ENCODE measurements at regions not wholly inside any gene's neighbourhood (a gene's known extent, or its start where the extent isn't known, plus 50 kb on each side); places are given as distances from the start of the nearest gene placed in this dataset.

DNA sequence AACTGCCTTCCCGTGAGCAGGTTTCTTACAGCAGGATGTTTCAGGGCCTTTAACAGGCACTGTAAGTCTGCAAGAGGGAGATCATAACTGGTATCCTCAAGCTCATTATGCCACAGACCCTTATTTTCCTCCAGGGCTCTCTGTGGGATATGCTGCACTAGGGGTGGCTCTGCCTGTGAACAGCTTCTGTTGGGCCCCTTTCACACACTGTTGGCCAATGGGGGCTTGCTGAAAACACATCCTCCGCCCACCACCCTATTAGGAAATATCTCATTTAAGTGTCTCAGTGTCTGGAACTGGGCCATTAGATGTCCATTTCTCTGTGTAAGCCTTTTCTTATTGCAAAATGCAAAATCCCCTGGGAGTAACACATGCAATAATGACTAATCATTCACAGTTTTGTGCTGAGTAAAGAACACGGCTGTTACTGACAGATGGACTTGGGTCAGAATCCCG is 414.3 kb upstream of the HS6ST1 start:
- no peak for DNase-seq (ENCODE audit: low spot score)
- intact Hi-C loops (cut with DNase I), result loop anchor here (10.0 kb wide), 3 partner anchors 512 to 1192 kb away; no protein-coding TSS in a partner anchor

DNA sequence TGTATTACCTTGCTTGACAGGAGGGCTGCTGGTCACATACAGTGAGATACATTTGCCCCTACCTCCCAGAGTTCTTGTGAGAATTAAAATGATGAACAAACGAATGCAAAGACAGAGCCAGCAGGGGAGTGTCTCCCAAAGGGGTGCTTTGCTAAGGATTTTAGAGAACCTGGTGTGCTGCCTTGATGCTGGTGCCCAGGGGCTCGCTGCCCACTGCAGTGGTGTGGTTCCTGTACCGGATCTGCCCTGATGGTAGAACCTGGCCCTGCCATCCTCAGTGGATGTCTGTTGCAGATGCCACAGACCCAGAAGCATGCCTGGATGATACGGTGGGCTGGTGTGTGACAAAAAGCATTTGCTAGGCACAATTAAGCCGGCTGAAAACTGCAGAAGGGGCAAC is 414.8 kb upstream of the HS6ST1 start:
- no peak for DNase-seq (ENCODE audit: low spot score)
- intact Hi-C loops (cut with DNase I), result loop anchor here (10.0 kb wide), 3 partner anchors 511 to 1191 kb away; no protein-coding TSS in a partner anchor

DNA sequence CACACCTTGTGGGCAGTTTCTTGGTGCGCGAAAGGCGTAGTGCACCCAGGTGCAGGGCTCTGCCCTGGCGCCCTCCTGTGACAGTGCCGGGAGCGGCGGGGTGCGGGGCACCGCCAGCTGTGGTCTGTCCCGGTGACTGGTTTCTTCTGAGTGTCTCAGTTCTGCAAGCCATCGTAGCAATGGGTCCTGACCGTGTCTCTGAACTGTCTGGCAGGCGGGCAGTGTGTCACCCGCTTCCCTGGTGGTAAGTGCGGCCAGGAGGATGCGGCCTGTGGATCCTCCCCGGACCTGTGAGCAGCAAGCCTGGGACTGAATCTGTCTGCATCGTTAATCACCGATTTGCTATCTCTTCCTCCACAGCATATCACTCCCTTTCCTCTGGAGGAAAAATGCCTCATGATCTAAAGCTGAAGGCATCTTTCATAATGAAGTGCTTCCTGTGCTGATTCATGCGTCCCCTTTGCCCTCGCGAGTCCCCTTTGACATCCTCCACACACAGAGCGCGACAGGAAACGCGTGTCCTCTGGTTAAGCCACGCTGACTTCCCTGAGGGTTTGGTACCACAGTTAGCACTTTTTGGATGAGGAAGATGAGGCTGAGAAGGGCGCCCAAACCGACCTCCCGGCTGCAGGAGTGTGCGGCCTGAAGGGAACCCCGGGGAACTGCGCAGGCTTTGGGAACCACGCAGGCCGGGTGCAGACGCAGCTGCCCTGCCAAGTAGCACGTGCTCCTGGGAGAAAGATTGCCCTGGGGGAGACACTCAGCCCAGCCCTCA is 416.0 kb upstream of the HS6ST1 start:
- intact Hi-C loops (cut with DNase I), result loop anchor here (10.0 kb wide), 3 partner anchors 510 to 1190 kb away; no protein-coding TSS in a partner anchor
- peak; percentile 77 for DNase-seq (ENCODE audit: low spot score)

DNA sequence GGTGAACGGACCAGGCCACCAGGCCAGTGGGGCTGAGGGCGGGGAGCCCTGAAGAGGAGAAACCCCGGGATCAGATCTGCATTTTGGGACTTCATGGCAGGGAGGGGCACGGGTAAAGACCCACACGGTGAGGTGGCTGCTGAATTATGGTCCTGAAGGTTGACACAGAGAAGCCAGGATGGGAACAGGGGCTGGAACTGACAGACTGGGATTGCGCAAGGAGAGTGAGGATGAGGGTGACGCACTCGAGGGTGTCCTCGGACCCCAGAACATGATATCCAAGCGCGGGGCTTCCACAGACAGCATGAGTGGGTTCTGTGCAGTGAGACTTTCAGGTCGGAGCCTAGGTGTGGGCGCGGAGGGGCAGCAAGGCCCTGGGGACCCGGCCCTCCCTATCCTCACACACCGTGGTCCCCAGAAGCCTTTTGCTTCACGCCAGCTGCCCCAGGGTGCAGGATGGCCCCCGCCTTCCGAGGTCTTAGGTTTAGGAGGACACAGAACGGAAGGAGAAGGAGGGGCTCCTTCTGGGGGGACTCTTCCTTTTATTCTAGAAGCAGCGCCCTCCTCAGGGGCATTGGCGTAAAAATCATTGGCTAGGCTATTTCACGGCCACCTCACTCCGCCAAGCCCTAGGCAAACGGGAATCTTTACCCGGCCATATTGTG is 416.8 kb upstream of the HS6ST1 start:
- DNase-seq (ENCODE audit: low spot score), result peak; percentile 50
- intact Hi-C loops (cut with DNase I), result loop anchor here (10.0 kb wide), 3 partner anchors 509 to 1189 kb away; no protein-coding TSS in a partner anchor

DNA sequence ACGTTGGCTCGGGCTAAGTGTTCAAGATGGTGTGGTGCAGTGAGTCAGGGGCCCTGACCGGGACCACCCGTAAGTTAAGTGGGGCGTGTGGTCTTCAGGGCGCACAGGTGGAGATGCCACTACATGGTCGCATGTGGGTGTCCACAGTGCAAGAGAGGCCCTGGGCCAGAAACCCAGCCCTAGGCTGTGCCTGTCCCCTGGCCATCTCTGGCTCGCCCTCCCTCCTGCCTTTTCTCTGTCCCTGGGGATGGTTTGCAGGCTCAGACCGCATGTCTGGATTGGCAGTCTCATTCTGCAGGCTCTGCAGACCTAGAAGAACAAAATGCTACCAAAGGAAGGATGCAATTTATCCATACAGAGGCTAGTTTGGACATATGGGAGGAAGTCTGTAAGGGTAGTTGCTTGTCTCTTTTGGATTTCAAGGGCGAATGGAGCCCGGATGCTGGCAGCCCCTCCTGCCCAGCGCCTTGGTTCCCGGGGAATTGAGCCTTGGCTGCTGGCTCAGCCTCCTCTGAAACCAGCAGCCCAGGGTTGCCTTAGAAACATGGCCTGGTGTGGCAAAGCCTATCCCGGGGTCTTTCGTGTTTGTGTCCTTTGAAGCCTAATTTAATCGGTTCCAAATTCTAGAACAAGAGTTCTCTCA is 417.5 kb upstream of the HS6ST1 start:
- DNase-seq (ENCODE audit: low spot score), result no peak
- intact Hi-C loops (cut with DNase I), result loop anchor here (10.0 kb wide), 3 partner anchors 509 to 1189 kb away; no protein-coding TSS in a partner anchor

DNA sequence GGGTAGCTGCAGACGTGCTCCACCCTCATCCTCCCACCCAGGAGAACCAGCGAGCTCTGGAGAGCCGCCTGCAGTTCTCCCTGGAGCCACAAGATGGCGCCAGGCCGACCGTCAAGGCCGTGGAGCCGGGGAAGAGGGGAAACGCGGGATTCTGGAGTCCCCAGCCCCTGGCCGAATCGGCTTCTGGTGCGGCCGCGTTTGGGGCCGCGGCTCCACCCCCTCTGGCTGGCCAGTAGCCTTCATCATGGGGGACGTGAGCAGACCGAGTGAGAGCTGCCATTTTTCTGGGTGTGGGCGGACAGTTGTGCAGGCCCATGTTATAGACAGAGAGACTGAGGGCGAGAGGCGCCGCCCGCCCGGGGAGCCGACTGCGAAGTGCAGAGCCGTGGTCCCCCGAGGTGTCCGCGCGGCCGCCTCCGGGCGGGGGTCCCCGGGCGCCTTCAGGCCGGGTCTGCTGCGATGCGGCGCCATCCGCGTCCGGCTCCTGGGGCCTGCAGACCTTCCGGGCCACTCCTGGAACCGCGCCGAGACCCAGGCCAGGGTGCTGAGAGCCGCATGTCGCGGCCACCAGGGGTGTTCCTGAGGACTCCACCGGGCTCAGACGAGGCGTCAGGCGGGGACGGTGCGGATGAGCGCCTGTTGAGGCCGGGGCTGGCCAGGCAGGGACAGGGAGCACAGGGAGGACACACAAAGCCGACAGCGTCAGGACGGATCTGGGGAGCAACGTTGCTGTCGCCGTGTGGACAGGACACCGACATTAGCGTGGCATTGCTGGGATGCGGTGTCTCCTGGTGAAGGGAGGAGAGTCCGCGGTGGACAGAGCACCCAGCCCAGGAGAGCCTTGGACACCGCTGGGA is 418.2 kb upstream of the HS6ST1 start:
- DNase-seq (ENCODE audit: low spot score), result peak; percentile 85
- intact Hi-C loops (cut with DNase I), result loop anchor here (10.0 kb wide), 3 partner anchors 508 to 1188 kb away; no protein-coding TSS in a partner anchor

DNA sequence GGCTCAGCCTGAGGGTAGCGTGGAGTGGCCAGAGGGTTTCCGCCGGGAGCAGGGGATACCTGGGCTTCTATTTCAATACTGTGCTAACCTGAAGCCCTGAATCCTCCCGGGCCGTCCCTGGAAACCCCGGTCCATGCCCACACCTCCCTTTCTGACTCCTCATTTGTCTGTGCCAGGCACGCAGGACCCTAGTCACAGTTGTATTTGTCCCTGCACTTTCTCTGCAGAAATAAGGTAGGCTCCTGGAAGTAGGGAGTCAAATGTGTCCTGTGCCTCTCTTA is 418.8 kb upstream of the HS6ST1 start:
- intact Hi-C loops (cut with DNase I), result loop anchor here (10.0 kb wide), 3 partner anchors 507 to 1187 kb away; no protein-coding TSS in a partner anchor
- DNase-seq (ENCODE audit: low spot score), result no peak

DNA sequence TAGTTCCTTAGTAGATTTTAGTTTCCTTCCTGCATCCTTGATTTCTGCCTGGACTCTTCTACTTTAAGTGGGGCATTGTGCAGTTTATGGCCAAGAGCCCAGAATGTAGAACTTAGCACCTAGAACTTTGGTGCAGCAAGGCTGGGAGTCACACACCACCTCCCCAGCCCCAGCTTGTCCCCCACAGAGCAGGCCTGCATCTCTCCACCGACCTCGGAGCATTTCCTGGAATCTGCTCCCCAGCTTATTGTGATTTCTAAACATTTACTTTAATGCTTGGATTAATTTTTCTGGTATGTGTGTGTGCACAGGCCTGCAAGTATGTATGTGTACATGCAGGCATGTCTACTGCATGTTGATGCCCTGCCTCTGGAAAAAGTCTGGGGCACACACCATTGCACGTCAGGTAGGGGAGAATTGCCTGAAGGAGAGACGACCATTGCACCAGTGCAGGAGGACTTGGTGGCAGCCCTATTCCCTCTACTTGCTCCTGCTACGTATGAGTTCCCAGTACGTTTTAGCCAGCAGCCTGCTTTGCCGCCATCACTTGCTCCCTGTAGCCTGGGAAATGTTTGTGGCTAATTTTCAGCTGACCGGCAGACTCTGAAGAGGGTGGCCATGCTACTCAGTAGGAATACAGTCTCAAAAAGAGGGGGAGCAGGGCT is 419.9 kb upstream of the HS6ST1 start:
- DNase-seq (ENCODE audit: low spot score), result peak; percentile 74
- intact Hi-C loops (cut with DNase I), result loop anchor here (10.0 kb wide), 3 partner anchors 506 to 1186 kb away; no protein-coding TSS in a partner anchor

DNA sequence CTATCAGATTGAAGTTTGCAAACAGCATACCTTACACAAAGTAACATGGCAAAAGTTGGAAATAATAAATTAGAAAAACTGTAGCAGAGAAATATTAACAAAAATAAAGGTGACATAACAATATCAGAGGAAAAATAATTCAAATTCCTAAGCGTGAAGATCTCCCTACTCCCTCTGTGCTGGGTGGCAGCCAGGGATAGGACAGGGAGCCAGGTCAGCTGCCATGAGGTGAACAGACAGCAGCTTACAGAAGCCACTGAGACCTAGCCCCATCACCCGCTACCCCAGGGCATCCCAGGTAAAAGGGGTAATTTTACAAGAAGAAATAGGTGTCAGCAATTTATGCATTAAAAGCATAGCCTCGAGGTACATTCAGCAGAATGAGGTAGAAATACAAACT is 423.8 kb upstream of the HS6ST1 start:
- DNase-seq (ENCODE audit: low spot score), result peak; percentile 57
- intact Hi-C loops (cut with DNase I), result no loop called here

DNA sequence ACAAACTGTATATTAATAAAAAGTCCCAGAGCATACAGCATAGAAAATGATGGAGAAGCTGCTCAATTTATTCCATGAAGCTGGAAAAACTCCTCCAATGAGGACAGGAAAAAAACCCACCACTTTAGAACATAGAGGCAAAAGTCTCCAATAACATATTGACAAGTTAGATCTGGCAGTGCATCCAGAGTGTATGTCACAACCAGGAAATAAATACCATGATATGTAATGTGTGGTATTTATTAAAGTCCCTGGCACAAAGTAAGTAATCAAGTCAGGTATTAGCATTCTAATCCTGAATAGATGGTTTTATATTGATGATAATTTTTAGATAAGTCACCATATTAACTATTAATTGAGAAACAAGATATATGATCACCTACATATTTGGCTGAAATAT is 427.3 kb upstream of the HS6ST1 start:
- DNase-seq (ENCODE audit: low spot score), result no peak
- intact Hi-C loops (cut with DNase I), result no loop called here

DNA sequence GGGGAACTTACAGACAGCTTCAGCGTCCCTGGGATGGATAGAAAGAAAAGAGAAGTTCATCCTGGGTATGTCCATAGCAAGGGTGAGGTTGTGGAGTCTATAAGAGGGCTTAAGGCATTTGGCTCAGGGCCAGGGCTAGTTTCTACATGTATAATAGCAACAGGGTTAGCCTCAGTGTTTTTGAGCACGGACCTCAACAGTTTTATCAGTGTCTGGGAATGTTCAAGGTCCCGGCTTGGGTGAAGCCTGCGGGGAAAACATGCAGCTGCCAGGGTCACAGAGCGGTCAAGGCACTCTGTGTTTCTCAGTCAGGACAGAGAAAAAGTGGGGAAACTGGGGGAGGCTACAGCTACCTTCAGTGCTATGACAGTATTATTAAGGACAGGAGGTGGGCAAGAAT is 427.7 kb upstream of the HS6ST1 start:
- intact Hi-C loops (cut with DNase I), result no loop called here
- peak; percentile 63 for DNase-seq (ENCODE audit: low spot score)

DNA sequence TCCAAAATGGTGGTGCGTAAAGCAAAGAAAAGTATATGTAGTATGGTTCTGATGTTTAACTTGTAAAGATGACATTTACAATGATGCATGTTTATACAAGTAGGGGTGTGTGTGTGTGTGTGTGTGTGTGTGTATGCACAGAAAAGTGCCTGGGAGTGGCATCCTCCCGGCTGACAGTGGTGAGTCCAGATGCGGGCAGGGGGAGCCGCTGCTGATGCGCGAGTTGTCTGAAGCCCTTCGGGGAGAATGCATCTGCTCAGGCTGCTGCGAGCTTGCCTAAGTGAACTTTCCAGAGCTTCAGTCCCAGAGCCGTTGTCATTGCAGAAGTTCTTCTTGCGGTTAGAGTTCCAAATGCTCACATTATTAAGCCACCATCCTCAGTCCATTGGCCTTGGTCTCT is 429.7 kb upstream of the HS6ST1 start:
- intact Hi-C loops (cut with DNase I), result no loop called here
- no peak for DNase-seq (ENCODE audit: low spot score)

DNA sequence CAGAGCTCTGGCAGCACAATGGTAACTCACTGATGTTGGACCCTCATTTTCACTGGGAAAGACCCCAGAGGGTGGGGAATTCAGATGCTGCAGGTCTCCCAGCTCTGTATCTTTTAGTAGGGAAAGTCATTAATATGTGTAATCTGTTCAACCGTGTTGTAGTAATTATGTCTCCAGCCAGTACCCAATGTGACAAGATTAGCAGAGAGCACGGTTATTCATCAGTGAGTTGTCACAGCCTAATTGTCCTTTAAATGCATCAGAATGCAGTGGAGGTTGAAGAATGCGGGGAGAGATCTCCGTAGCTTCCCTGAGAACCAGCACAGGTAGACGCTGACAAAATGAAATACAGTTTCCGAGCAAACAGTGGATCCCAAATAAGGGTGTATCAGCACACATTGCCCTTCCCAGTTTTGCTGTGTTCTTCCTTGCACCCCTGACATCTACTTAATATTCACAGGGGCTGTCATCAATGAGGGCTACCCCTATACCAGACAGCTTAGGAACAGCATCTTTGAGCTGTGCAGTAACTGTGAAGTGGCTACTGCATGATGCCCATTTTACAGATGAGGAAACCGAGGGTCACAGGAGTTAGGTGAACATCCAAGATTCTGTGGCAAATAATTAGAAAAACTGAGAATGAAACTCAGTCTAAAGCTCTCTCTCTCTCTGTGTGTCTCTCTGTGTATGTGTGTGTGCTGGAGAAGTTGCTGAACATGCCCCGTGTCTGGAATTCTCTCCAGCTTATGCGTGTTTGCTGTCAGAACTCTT is 430.4 kb upstream of the HS6ST1 start:
- intact Hi-C loops (cut with DNase I), result no loop called here
- no peak for DNase-seq (ENCODE audit: low spot score)

DNA sequence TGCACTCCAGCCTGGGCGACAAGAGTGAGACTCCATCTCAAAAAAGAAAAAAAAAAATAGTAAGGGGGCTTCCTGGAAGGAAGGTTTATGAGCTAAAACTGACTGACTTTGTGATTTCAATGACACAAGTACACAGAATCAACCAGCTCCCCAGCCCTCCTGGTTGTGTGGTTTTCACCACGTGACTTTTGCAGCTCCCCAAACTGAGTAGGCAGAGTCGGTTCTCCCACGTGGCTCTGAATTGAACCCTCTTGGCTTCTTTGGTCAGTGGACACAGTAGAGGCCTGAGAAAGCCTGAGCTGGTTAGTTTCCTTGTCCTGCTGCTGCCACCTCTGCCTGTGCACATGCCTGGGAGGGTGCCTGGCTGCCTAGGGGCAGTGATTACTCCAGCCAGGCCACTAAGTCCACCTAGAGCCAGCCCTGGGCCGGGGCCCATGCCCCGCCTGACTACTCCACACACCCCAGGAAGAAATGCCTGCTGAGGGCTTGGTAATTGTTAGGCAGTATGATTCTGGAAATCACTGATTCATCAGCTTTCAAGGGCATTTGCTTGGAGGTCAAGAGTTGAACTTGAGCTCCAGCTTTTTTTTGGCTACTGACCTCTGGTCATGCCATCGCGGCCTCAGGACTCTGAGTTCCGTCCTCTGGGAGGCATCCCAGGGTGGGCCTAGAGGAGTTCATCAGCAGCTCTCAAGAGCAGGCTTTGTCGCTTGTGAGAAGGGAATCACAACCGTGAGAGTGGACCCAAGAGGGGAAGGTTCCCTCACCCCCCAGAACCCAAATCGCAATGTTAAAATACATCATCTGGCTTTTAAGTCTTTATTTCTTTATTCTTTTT is 431.9 kb upstream of the HS6ST1 start:
- intact Hi-C loops (cut with DNase I), result no loop called here
- DNase-seq (ENCODE audit: low spot score), result peak; percentile 76

DNA sequence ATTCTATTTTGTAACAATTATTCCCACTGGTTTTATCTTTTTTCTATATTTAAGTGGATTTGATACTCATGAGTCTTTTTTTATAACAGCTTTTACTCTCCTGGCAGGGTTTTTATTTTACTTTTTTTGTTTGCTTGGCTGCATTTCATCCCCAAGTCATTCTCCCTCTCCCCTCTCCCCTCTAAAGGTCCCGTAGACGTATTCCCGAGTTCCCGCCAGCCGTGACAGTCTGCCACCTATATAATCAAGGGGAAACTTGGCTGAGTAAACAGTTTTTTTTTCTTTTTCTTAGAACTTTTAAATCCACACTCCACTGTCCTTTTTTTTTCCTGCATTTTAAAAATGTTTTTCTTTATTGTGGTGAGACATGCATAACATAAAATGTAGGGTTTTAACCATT is 433.1 kb upstream of the HS6ST1 start:
- intact Hi-C loops (cut with DNase I), result no loop called here
- DNase-seq (ENCODE audit: low spot score), result no peak

DNA sequence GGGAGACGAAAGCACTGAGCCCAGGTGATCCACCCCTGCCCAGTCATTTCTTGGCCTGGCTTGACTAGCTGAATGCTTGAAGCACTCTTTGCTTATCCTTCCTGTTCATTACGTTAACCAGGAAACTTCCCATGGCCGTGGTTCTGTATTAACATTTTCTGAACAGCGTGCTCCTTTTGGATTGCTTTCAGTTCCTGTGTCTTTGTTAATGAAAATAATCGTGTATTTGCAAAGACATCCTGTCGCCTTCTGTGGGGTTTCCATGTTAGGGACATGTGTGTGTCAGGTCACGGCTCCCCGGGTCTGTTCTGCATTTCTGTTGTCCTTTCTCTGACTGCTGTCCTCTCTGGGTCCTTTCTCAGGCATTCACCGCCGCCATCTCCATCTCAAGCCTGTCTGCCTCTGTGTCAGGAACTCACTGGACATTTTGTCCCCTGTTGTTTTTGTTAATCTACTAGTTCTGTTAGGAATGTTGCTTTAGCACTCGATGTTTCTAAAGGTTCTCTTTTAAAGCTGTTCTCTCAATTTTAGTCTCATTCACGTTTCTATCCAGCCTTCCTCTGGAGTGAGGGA is 434.1 kb upstream of the HS6ST1 start:
- intact Hi-C loops (cut with DNase I), result no loop called here
- DNase-seq (ENCODE audit: low spot score), result peak; percentile 65

DNA sequence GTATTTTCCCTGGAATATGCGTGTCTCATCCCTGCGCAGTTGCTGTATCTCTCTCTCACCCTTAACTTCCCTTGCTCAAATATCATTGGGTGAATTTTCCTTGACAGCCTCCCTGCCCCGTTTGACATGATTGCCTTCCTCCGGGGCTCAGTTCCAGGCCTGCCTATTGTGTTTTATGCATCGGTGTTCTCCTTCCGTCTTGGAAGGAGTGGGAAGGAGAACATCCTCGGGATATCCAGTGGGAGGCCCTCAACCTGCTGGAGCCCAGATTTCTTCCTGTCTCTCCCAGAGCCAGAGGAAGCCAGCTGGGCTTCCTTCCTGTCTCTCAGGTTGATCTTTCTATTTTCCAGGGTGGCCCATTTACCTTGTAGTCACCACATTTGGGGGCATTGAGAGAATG is 434.7 kb upstream of the HS6ST1 start:
- intact Hi-C loops (cut with DNase I), result no loop called here
- peak; percentile 61 for DNase-seq (ENCODE audit: low spot score)
